HL-60 (cell line): ENCODE measurements at regions not wholly inside any gene's neighbourhood (a gene's known extent, or its start where the extent isn't known, plus 50 kb on each side); places are given as distances from the start of the nearest gene placed in this dataset.
A peak's percentile ranks its signal among the peaks of the same experiment; 100 is the strongest.

Source experiments
- DNase-seq, 2 experiments: peaks; one replicate each; pipeline ENCODE4 v3.0.0-alpha.2; 2010 to 2020; ENCODE audit warnings: low read depth in 1 of 2, low spot score in 1 of 2
- H3K27ac ChIP-seq: fragments of 250-450 bp; sonication (Bioruptor Pico); replicated peaks from 2 replicates; pipeline ENCODE4 v1.5.1; 2020; ENCODE audit warnings: mild to moderate bottlenecking, moderate library complexity
- H3K27me3 ChIP-seq: fragments of 250-450 bp; sonication (Bioruptor Pico); 2 replicates; pipeline ENCODE4 v1.5.1; 2021; ENCODE audit warnings: mild to moderate bottlenecking, moderate library complexity; ENCODE audit not compliant: insufficient read depth, poor library complexity, severe bottlenecking
- H3K4me3 ChIP-seq: replicated peaks from 2 replicates; pipeline ENCODE4 v1.5.1; 2011; ENCODE audit warnings: mild to moderate bottlenecking, control low read depth, low read length; ENCODE audit not compliant: insufficient read depth
- CTCF ChIP-seq: IDR thresholded peaks from one replicate; pipeline ENCODE4 v1.5.1; 2011; ENCODE audit warnings: low read length, control low read depth, inconsistent platforms; ENCODE audit not compliant: insufficient read depth
- GABPA ChIP-seq: IDR thresholded peaks from 2 replicates; pipeline ENCODE4 v1.6.1; 2012; ENCODE audit warnings: low read depth
- POLR2AphosphoS5 ChIP-seq: IDR thresholded peaks from 2 replicates; pipeline ENCODE4 v1.6.1; 2012; ENCODE audit warnings: low read depth
- REST ChIP-seq: IDR thresholded peaks from 2 replicates; pipeline ENCODE4 v1.6.1; 2012; ENCODE audit warnings: low read depth; ENCODE audit not compliant: insufficient replicate concordance
- SPI1 ChIP-seq: IDR thresholded peaks from 2 replicates; pipeline ENCODE4 v1.6.1; 2012; ENCODE audit warnings: low read depth, mild to moderate bottlenecking, borderline replicate concordance

GRCh38 chrX:87873347-87873941, 355.8 kb downstream of the KLHL4 start:
- no peaks in the 10 kb centered on the region for H3K27me3 ChIP-seq
- DNase-seq = no peak
- TF ChIP-seq CTCF (no peak), REST (no peak), GABPA (no peak), SPI1 (no peak), POLR2AphosphoS5 (no peak)
- H3K27ac ChIP-seq = no peak overlapping the region
- H3K4me3 ChIP-seq = no peak overlapping the region

GRCh38 chrX:87874043-87874442, 356.4 kb downstream of the KLHL4 start:
- Histone ChIP-seq H3K4me3 (no peak overlapping the region), H3K27ac (no peak overlapping the region), H3K27me3 (no peaks in the 10 kb centered on the region)
- DNase-seq = peak in 1 of 2 experiments; percentile 29
- no peak for TF ChIP-seq GABPA
- TF ChIP-seq REST = no peak
- no peak for TF ChIP-seq POLR2AphosphoS5
- no peak for TF ChIP-seq CTCF

GRCh38 chrX:87878926-87879325, 361.3 kb downstream of the KLHL4 start:
- no peak overlapping the region for H3K27ac ChIP-seq
- H3K27me3 ChIP-seq = no peaks in the 10 kb centered on the region
- no peak overlapping the region for H3K4me3 ChIP-seq
- TF ChIP-seq CTCF (no peak), GABPA (no peak), POLR2AphosphoS5 (no peak), SPI1 (no peak), REST (no peak)
- no peak for DNase-seq
